ENCODE measurements at regions not wholly inside any gene's neighbourhood (a gene's known extent, or its start where the extent isn't known, plus 50 kb on each side); places are given as distances from the start of the nearest gene placed in this dataset.
"Not testable (repeated sequence)": the region's sequence is repeated elsewhere in the genome, so short reads cannot be mapped to it uniquely, and the experiment has no call there.

GRCh38 chr9:85487872-85488271, 253.9 kb downstream of the AGTPBP1 start:
- DNase-seq (ENCODE audit: low spot score), result no peak

GRCh38 chr9:85484235-85484634, 257.5 kb downstream of the AGTPBP1 start:
- no peak for DNase-seq (ENCODE audit: low spot score)

- DNase-seq (ENCODE audit: low spot score), result no peak
Measured at GRCh38 chr9:85483208-85483607, 258.5 kb downstream of the AGTPBP1 start.

- no peak for DNase-seq (ENCODE audit: low spot score)
Measured at GRCh38 chr9:85479305-85479704, 262.4 kb downstream of the AGTPBP1 start.

GRCh38 chr9:85478847-85479246, 262.9 kb downstream of the AGTPBP1 start:
- no peak for DNase-seq (ENCODE audit: low spot score)

- not testable (repeated sequence) for DNase-seq (ENCODE audit: low spot score)
Measured at GRCh38 chr9:85474896-85475295, 266.9 kb downstream of the AGTPBP1 start.

GRCh38 chr9:85471791-85472190, 270.0 kb downstream of the AGTPBP1 start:
- no peak for DNase-seq (ENCODE audit: low spot score)

- no peak for DNase-seq (ENCODE audit: low spot score)
Measured at GRCh38 chr9:85469041-85469440, 272.7 kb downstream of the AGTPBP1 start.

GRCh38 chr9:85466834-85467233, 274.9 kb downstream of the AGTPBP1 start:
- DNase-seq (ENCODE audit: low spot score), result no peak

GRCh38 chr9:85458114-85458864, 283.5 kb downstream of the AGTPBP1 start:
- not testable (repeated sequence) for DNase-seq (ENCODE audit: low spot score)

GRCh38 chr9:85453850-85454249, 287.9 kb downstream of the AGTPBP1 start:
- DNase-seq (ENCODE audit: low spot score), result peak; percentile 50

GRCh38 chr9:85452841-85453240, 288.9 kb downstream of the AGTPBP1 start:
- DNase-seq (ENCODE audit: low spot score), result no peak

- no peak for DNase-seq (ENCODE audit: low spot score)
Measured at GRCh38 chr9:85451680-85452079, 290.1 kb downstream of the AGTPBP1 start.

- DNase-seq (ENCODE audit: low spot score), result no peak
Measured at GRCh38 chr9:85445887-85446286, 295.9 kb downstream of the AGTPBP1 start.

- no peak for DNase-seq (ENCODE audit: low spot score)
Measured at GRCh38 chr9:85444243-85444642, 297.5 kb downstream of the AGTPBP1 start.

- no peak for DNase-seq (ENCODE audit: low spot score)
Measured at GRCh38 chr9:85443190-85443598, 298.6 kb downstream of the AGTPBP1 start.

GRCh38 chr9:85439791-85440190, 302.0 kb downstream of the AGTPBP1 start:
- no peak for DNase-seq (ENCODE audit: low spot score)

- not testable (repeated sequence) for DNase-seq (ENCODE audit: low spot score)
Measured at GRCh38 chr9:85433956-85434355, 307.8 kb downstream of the AGTPBP1 start.

- DNase-seq (ENCODE audit: low spot score), result not testable (repeated sequence)
Measured at GRCh38 chr9:85433551-85433950, 308.2 kb downstream of the AGTPBP1 start.

- no peak for DNase-seq (ENCODE audit: low spot score)
Measured at GRCh38 chr9:85433046-85433445, 308.7 kb downstream of the AGTPBP1 start.

GRCh38 chr9:85432599-85432998, 309.2 kb downstream of the AGTPBP1 start:
- DNase-seq (ENCODE audit: low spot score), result no peak

GRCh38 chr9:85431339-85432102, 310.2 kb downstream of the AGTPBP1 start:
- peak; percentile 60 for DNase-seq (ENCODE audit: low spot score)

GRCh38 chr9:85430659-85431338, 311.0 kb downstream of the AGTPBP1 start:
- DNase-seq (ENCODE audit: low spot score), result no peak
